ENCODE measurements at regions not wholly inside any gene's neighbourhood (a gene's known extent, or its start where the extent isn't known, plus 50 kb on each side); places are given as distances from the start of the nearest gene placed in this dataset.

GRCh38 chr21:36566644-36567043 lies 86.7 kb upstream of the CLDN14 start:
- no peak for TF ChIP-seq KAT7 (CRISPR knock-in tag; IDR thresholded peaks at IDR 0.05; ENCODE audit: borderline replicate concordance)
- TF ChIP-seq ERF (CRISPR knock-in tag; IDR thresholded peaks at IDR 0.05): no peak
- TF ChIP-seq, protein P1, sequence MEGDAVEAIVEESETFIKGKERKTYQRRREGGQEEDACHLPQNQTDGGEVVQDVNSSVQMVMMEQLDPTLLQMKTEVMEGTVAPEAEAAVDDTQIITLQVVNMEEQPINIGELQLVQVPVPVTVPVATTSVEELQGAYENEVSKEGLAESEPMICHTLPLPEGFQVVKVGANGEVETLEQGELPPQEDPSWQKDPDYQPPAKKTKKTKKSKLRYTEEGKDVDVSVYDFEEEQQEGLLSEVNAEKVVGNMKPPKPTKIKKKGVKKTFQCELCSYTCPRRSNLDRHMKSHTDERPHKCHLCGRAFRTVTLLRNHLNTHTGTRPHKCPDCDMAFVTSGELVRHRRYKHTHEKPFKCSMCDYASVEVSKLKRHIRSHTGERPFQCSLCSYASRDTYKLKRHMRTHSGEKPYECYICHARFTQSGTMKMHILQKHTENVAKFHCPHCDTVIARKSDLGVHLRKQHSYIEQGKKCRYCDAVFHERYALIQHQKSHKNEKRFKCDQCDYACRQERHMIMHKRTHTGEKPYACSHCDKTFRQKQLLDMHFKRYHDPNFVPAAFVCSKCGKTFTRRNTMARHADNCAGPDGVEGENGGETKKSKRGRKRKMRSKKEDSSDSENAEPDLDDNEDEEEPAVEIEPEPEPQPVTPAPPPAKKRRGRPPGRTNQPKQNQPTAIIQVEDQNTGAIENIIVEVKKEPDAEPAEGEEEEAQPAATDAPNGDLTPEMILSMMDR (IDR thresholded peaks at IDR 0.05 in 2 of 3, conservative IDR thresholded peaks at IDR 0.05 in 1 of 3; ENCODE audit: insufficient read depth in 2 of 3, low read depth in 1 of 3, low read length in 3 of 3): no peak
- no peak for TF ChIP-seq USF1 (CRISPR knock-in tag; IDR thresholded peaks at IDR 0.05)
- no peak for TF ChIP-seq SMAD3 (CRISPR knock-in tag; conservative IDR thresholded peaks at IDR 0.05)
- TF ChIP-seq ZNF174 (CRISPR knock-in tag; IDR thresholded peaks at IDR 0.05): no peak
- no peak for TF ChIP-seq RAD21 (CRISPR knock-in tag; conservative IDR thresholded peaks at IDR 0.05 in 1 of 2, IDR thresholded peaks at IDR 0.05 in 1 of 2)
- no peak for TF ChIP-seq POLR2A (conservative IDR thresholded peaks at IDR 0.05)
- no peak for TF ChIP-seq ZNF24 (IDR thresholded peaks at IDR 0.05)
- no peak for TF ChIP-seq NFXL1 (CRISPR knock-in tag; IDR thresholded peaks at IDR 0.05)
- no peak for TF ChIP-seq JUN (IDR thresholded peaks at IDR 0.05; ENCODE audit: borderline replicate concordance, low read depth, low read length)
- TF ChIP-seq JUN (CRISPR knock-in tag; IDR thresholded peaks at IDR 0.05; ENCODE audit: borderline replicate concordance): no peak
- no peak for TF ChIP-seq HDAC6 (IDR thresholded peaks at IDR 0.05; ENCODE audit: low read depth, low read length)
